Testis (tissue), 2 donors: ENCODE measurements at regions not wholly inside any gene's neighbourhood (a gene's known extent, or its start where the extent isn't known, plus 50 kb on each side); places are given as distances from the start of the nearest gene placed in this dataset.

Source experiments
- POLR2A ChIP-seq: fragments of 450-650 bp; IDR thresholded peaks from one replicate; pipeline ENCODE4 v1.6.1; 2017; ENCODE audit warnings: antibody characterized with exemption, mild to moderate bottlenecking, moderate library complexity
- TF ChIP-seq, protein P1 (sequence below), 3 experiments: fragments of 450-650 bp in 2 of 3; fragments of 200-600 bp in 1 of 3; sonication (generic) in 1 of 3; IDR thresholded peaks; one replicate each; pipeline ENCODE4 v1.5.1; 2016 to 2019; ENCODE audit warnings: antibody characterized with exemption in 3 of 3, mild to moderate bottlenecking in 2 of 3, moderate library complexity in 1 of 3

- TF ChIP-seq, protein P1, sequence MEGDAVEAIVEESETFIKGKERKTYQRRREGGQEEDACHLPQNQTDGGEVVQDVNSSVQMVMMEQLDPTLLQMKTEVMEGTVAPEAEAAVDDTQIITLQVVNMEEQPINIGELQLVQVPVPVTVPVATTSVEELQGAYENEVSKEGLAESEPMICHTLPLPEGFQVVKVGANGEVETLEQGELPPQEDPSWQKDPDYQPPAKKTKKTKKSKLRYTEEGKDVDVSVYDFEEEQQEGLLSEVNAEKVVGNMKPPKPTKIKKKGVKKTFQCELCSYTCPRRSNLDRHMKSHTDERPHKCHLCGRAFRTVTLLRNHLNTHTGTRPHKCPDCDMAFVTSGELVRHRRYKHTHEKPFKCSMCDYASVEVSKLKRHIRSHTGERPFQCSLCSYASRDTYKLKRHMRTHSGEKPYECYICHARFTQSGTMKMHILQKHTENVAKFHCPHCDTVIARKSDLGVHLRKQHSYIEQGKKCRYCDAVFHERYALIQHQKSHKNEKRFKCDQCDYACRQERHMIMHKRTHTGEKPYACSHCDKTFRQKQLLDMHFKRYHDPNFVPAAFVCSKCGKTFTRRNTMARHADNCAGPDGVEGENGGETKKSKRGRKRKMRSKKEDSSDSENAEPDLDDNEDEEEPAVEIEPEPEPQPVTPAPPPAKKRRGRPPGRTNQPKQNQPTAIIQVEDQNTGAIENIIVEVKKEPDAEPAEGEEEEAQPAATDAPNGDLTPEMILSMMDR (IDR thresholded peaks at IDR 0.05): no peak
- no peak for TF ChIP-seq POLR2A
Observed at GRCh38 chr2:198544461-198544860, 740.1 kb downstream of the PLCL1 start.
